Activated T-cell treated with anti-CD3 and anti-CD28 coated beads, Interleukin-2, amount 50 U/mL, for 72 hours (primary cell): ENCODE measurements at regions not wholly inside any gene's neighbourhood (a gene's known extent, or its start where the extent isn't known, plus 50 kb on each side); places are given as distances from the start of the nearest gene placed in this dataset.

Source experiments
- ATAC-seq, 2 donors: fragments of 150-1000 bp; cut with Tn5 transposase; replicated peaks in 1 of 2; 2 replicates each; pipeline ENCODE4 v1.10.0; 2021; ENCODE audit warnings: moderate library complexity in 2 of 2, mild to moderate bottlenecking in 1 of 2
- DNase-seq, 2 donors: peaks; one replicate each; pipeline ENCODE4 v3.0.0; 2021 to 2022; ENCODE audit warnings: mixed read lengths in 1 of 2
- H3K27ac Mint-ChIP-seq: one replicate; pipeline ENCODE4 v1.8.0; 2022; ENCODE audit warnings: mild to moderate bottlenecking, moderate library complexity, mixed read lengths
- H3K27me3 Mint-ChIP-seq: one replicate; pipeline ENCODE4 v1.8.0; 2022; ENCODE audit warnings: low read depth, mixed read lengths
- H3K36me3 Mint-ChIP-seq, 2 donors: one replicate each; pipeline ENCODE4 v1.8.0; 2022; ENCODE audit warnings: mixed read lengths in 2 of 2, mild to moderate bottlenecking in 1 of 2; ENCODE audit not compliant: insufficient read depth in 2 of 2
- H3K4me1 Mint-ChIP-seq: one replicate; pipeline ENCODE4 v1.8.0; 2022; ENCODE audit warnings: low read depth, mixed read lengths
- H3K4me3 Mint-ChIP-seq, 2 donors: one replicate each; pipeline ENCODE4 v1.8.0; 2022; ENCODE audit warnings: mild to moderate bottlenecking in 2 of 2, mixed read lengths in 2 of 2, moderate library complexity in 2 of 2
- H3K9me3 Mint-ChIP-seq, 2 donors: one replicate each; pipeline ENCODE4 v1.8.0; 2022; ENCODE audit warnings: mixed read lengths in 2 of 2

- no peak overlapping the region for H3K4me3 Mint-ChIP-seq
- no peaks in the 10 kb centered on the region for H3K36me3 Mint-ChIP-seq
- H3K27ac Mint-ChIP-seq, result no peak overlapping the region
- H3K27me3 Mint-ChIP-seq, result no peaks in the 10 kb centered on the region
- no peak for ATAC-seq
- no peaks in the 10 kb centered on the region for H3K9me3 Mint-ChIP-seq
- no peaks in the 10 kb centered on the region for H3K4me1 Mint-ChIP-seq
- DNase-seq, result no peak
Measured at GRCh38 chr6:87897663-87898062, 150.0 kb upstream of the SPACA1 start.

- DNase-seq (no peak), ATAC-seq (no peak)
- no peaks in the 10 kb centered on the region for H3K9me3 Mint-ChIP-seq
- no peaks in the 10 kb centered on the region for H3K4me1 Mint-ChIP-seq
- H3K4me3 Mint-ChIP-seq, result no peak overlapping the region
- no peaks in the 10 kb centered on the region for H3K36me3 Mint-ChIP-seq
- no peak overlapping the region for H3K27ac Mint-ChIP-seq
- H3K27me3 Mint-ChIP-seq, result no peaks in the 10 kb centered on the region
Measured at GRCh38 chr6:87897013-87897412, 150.6 kb upstream of the SPACA1 start.

GRCh38 chr6:87887266-87887665 lies 160.4 kb upstream of the SPACA1 start:
- Mint-ChIP-seq H3K9me3 (peaks cover 0 to 2% of the 10 kb centered on the region in 2 donors), H3K27me3 (peaks cover 22% of the 10 kb centered on the region), H3K4me1 (no peaks in the 10 kb centered on the region), H3K27ac (no peak overlapping the region), H3K36me3 (no peaks in the 10 kb centered on the region), H3K4me3 (no peak overlapping the region)
- DNase-seq (no peak), ATAC-seq (no peak)

GRCh38 chr6:87884203-87884602 lies 163.4 kb upstream of the SPACA1 start:
- peaks cover 17% of the 10 kb centered on the region for H3K27me3 Mint-ChIP-seq
- H3K4me1 Mint-ChIP-seq, result peaks cover 7% of the 10 kb centered on the region
- DNase-seq, result no peak
- H3K36me3 Mint-ChIP-seq, result peaks cover 0 to 2% of the 10 kb centered on the region in 2 donors
- no peak overlapping the region for H3K4me3 Mint-ChIP-seq
- ATAC-seq, result no peak
- peaks cover 0 to 4% of the 10 kb centered on the region in 2 donors for H3K9me3 Mint-ChIP-seq
- H3K27ac Mint-ChIP-seq, result no peak overlapping the region

- Mint-ChIP-seq H3K4me1 (peaks cover 7% of the 10 kb centered on the region), H3K27me3 (peaks cover 8% of the 10 kb centered on the region), H3K4me3 (peak overlapping the region in 1 of 2 donors; percentile 18), H3K9me3 (peaks cover 0 to 3% of the 10 kb centered on the region in 2 donors), H3K27ac (no peak overlapping the region), H3K36me3 (peaks cover 0 to 2% of the 10 kb centered on the region in 2 donors)
- no peak for DNase-seq
- ATAC-seq, result peak; percentile 22 to 66
Measured at GRCh38 chr6:87881342-87881895, 166.2 kb upstream of the SPACA1 start.

GRCh38 chr6:87879132-87879861 lies 168.3 kb upstream of the SPACA1 start:
- Mint-ChIP-seq H3K27ac (no peak overlapping the region), H3K4me1 (peaks cover 7% of the 10 kb centered on the region), H3K4me3 (no peak overlapping the region), H3K9me3 (peaks cover 0 to 3% of the 10 kb centered on the region in 2 donors), H3K27me3 (peaks cover 8% of the 10 kb centered on the region), H3K36me3 (peaks cover 0 to 2% of the 10 kb centered on the region in 2 donors)
- ATAC-seq (no peak), DNase-seq (no peak)

GRCh38 chr6:87875781-87876180 lies 171.9 kb upstream of the SPACA1 start:
- DNase-seq (no peak), ATAC-seq (no peak)
- Mint-ChIP-seq H3K9me3 (no peaks in the 10 kb centered on the region), H3K27ac (no peak overlapping the region), H3K27me3 (peaks cover 8% of the 10 kb centered on the region), H3K4me3 (no peak overlapping the region), H3K4me1 (no peaks in the 10 kb centered on the region), H3K36me3 (no peaks in the 10 kb centered on the region)

- no peak overlapping the region for H3K27ac Mint-ChIP-seq
- H3K36me3 Mint-ChIP-seq, result no peaks in the 10 kb centered on the region
Measured at GRCh38 chr6:87873556-87873955, 171.5 kb upstream of the AKIRIN2 start.

GRCh38 chr6:87870556-87870955 lies 168.5 kb upstream of the AKIRIN2 start:
- peaks cover 23% of the 10 kb centered on the region for H3K27me3 Mint-ChIP-seq
- ATAC-seq, result no peak
- DNase-seq, result no peak
- no peak overlapping the region for H3K27ac Mint-ChIP-seq
- H3K36me3 Mint-ChIP-seq, result no peaks in the 10 kb centered on the region
- H3K4me3 Mint-ChIP-seq, result no peak overlapping the region
- no peaks in the 10 kb centered on the region for H3K4me1 Mint-ChIP-seq
- H3K9me3 Mint-ChIP-seq, result peaks cover 0 to 2% of the 10 kb centered on the region in 2 donors

More at GRCh38 chr6:87873556-87873955, 171.5 kb upstream of the AKIRIN2 start:
- Mint-ChIP-seq H3K9me3 (no peaks in the 10 kb centered on the region), H3K27me3 (peaks cover 8% of the 10 kb centered on the region), H3K4me3 (no peak overlapping the region), H3K4me1 (no peaks in the 10 kb centered on the region)
- ATAC-seq, result no peak
- DNase-seq, result no peak

- H3K4me1 Mint-ChIP-seq, result no peaks in the 10 kb centered on the region
- no peaks in the 10 kb centered on the region for H3K36me3 Mint-ChIP-seq
- DNase-seq (no peak), ATAC-seq (no peak)
- H3K9me3 Mint-ChIP-seq, result peaks cover 0 to 2% of the 10 kb centered on the region in 2 donors
- H3K4me3 Mint-ChIP-seq, result no peak overlapping the region
- peaks cover 23% of the 10 kb centered on the region for H3K27me3 Mint-ChIP-seq
- H3K27ac Mint-ChIP-seq, result no peak overlapping the region
Measured at GRCh38 chr6:87869064-87869905, 167.3 kb upstream of the AKIRIN2 start.

- Mint-ChIP-seq H3K36me3 (peaks cover 0 to 1% of the 10 kb centered on the region in 2 donors), H3K9me3 (peaks cover 2 to 4% of the 10 kb centered on the region in 2 donors), H3K4me1 (no peaks in the 10 kb centered on the region), H3K4me3 (no peak overlapping the region), H3K27me3 (peaks cover 9% of the 10 kb centered on the region), H3K27ac (no peak overlapping the region)
- no peak for ATAC-seq
- no peak for DNase-seq
Measured at GRCh38 chr6:87860902-87861301, 158.9 kb upstream of the AKIRIN2 start.

GRCh38 chr6:87858440-87858839 lies 156.4 kb upstream of the AKIRIN2 start:
- H3K9me3 Mint-ChIP-seq, result peaks cover 2 to 4% of the 10 kb centered on the region in 2 donors
- H3K36me3 Mint-ChIP-seq, result peaks cover 0 to 1% of the 10 kb centered on the region in 2 donors
- no peak for ATAC-seq
- H3K4me3 Mint-ChIP-seq, result no peak overlapping the region
- H3K27ac Mint-ChIP-seq, result no peak overlapping the region
- H3K4me1 Mint-ChIP-seq, result no peaks in the 10 kb centered on the region
- DNase-seq, result no peak
- peaks cover 9% of the 10 kb centered on the region for H3K27me3 Mint-ChIP-seq

GRCh38 chr6:87851674-87852299 lies 149.8 kb upstream of the AKIRIN2 start:
- no peak overlapping the region for H3K4me3 Mint-ChIP-seq
- H3K4me1 Mint-ChIP-seq, result no peaks in the 10 kb centered on the region
- DNase-seq (no peak), ATAC-seq (no peak)
- H3K36me3 Mint-ChIP-seq, result no peaks in the 10 kb centered on the region
- no peaks in the 10 kb centered on the region for H3K9me3 Mint-ChIP-seq
- H3K27me3 Mint-ChIP-seq, result peaks cover 10% of the 10 kb centered on the region
- H3K27ac Mint-ChIP-seq, result no peak overlapping the region
